Right lung (tissue), 2 donors: ENCODE measurements at regions not wholly inside any gene's neighbourhood (a gene's known extent, or its start where the extent isn't known, plus 50 kb on each side); places are given as distances from the start of the nearest gene placed in this dataset.

Experiments used
- DNase-seq, 2 donors: peaks; one replicate each; pipeline ENCODE4 v3.0.0-alpha.2; 2013

GRCh38 chr13:31853643-31854326, 114.5 kb downstream of the RXFP2 start:
- no peak for DNase-seq

- DNase-seq = peak; percentile 23 to 32
These were observed 120.2 kb downstream of the RXFP2 start for GRCh38 chr13:31859571-31859970.

GRCh38 chr13:31860002-31860401, 120.7 kb downstream of the RXFP2 start:
- peak; percentile 38 to 43 for DNase-seq

- DNase-seq = no peak
These were observed 123.5 kb downstream of the RXFP2 start for GRCh38 chr13:31862828-31863227.

- no peak for DNase-seq
These were observed 125.0 kb downstream of the RXFP2 start for GRCh38 chr13:31864307-31864706.

GRCh38 chr13:31866099-31866498, 126.8 kb downstream of the RXFP2 start:
- DNase-seq = no peak

- DNase-seq = no peak
These were observed 128.4 kb downstream of the RXFP2 start for GRCh38 chr13:31867709-31868108.

GRCh38 chr13:31869582-31869981, 130.3 kb downstream of the RXFP2 start:
- DNase-seq = no peak

GRCh38 chr13:31870511-31870910, 131.2 kb downstream of the RXFP2 start:
- no peak for DNase-seq

- DNase-seq = no peak
These were observed 133.8 kb downstream of the RXFP2 start for GRCh38 chr13:31873145-31873544.

GRCh38 chr13:31875134-31875533, 135.8 kb downstream of the RXFP2 start:
- no peak for DNase-seq

GRCh38 chr13:31878052-31878451, 138.7 kb downstream of the RXFP2 start:
- DNase-seq = no peak

GRCh38 chr13:31878495-31878894, 139.2 kb downstream of the RXFP2 start:
- DNase-seq = no peak

- DNase-seq = no peak
These were observed 139.6 kb downstream of the RXFP2 start for GRCh38 chr13:31878955-31879354.

GRCh38 chr13:31880851-31881494, 141.6 kb downstream of the RXFP2 start:
- DNase-seq = no peak

GRCh38 chr13:31881495-31881882, 142.2 kb downstream of the RXFP2 start:
- no peak for DNase-seq

GRCh38 chr13:31882794-31883193, 143.5 kb downstream of the RXFP2 start:
- DNase-seq = no peak

- no peak for DNase-seq
These were observed 145.2 kb downstream of the RXFP2 start for GRCh38 chr13:31884556-31884955.

GRCh38 chr13:31885994-31886393, 145.6 kb upstream of the FRY start:
- DNase-seq = no peak

GRCh38 chr13:31887286-31887685, 144.3 kb upstream of the FRY start:
- no peak for DNase-seq

- DNase-seq = no peak
These were observed 140.6 kb upstream of the FRY start for GRCh38 chr13:31890946-31891345.

- DNase-seq = peak; percentile 48 to 55
These were observed 140.1 kb upstream of the FRY start for GRCh38 chr13:31891472-31891871.

GRCh38 chr13:31894931-31895330, 136.6 kb upstream of the FRY start:
- DNase-seq = no peak

- DNase-seq = no peak
These were observed 135.9 kb upstream of the FRY start for GRCh38 chr13:31895691-31896090.
